ENCODE measurements at regions not wholly inside any gene's neighbourhood (a gene's known extent, or its start where the extent isn't known, plus 50 kb on each side); places are given as distances from the start of the nearest gene placed in this dataset.

DNA sequence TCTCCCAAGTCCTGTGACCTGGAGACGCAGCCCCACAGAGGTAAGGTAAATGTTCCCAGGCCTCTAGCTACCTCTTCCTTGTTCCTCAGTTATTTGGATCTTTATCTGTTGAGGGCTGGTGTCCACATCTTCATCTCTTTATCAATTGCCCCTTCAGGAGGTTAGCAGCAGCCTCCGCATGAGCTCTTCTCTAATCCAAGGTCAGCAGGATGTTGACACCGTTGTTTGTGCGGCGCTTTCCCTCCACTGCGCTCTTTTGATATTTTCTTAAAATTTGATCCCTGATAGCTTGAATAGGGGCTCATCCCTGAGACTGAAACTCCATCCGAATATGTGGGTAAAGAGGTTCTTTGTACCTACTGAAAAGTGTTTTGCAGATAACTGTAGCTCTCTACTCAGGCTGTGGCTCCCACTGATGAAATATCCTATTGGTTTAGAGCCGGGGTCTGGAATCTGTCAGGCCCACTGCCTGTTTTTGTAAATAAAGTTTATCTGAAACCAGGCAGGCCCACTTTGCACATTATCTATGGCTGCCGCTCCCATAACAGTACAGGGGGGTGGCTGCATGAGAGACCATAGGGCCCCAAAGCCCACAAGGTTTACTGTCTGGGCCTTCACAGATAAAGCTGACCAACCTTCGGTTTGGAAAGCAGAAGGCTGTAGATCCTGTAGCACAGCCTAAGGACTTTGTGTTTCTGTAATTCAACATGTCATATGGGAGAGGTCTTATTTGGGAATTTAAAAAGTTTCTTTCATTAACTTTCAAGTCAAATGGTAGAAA lies 362.6 kb downstream of the QKI start (continued):
- TF ChIP-seq, protein P1, sequence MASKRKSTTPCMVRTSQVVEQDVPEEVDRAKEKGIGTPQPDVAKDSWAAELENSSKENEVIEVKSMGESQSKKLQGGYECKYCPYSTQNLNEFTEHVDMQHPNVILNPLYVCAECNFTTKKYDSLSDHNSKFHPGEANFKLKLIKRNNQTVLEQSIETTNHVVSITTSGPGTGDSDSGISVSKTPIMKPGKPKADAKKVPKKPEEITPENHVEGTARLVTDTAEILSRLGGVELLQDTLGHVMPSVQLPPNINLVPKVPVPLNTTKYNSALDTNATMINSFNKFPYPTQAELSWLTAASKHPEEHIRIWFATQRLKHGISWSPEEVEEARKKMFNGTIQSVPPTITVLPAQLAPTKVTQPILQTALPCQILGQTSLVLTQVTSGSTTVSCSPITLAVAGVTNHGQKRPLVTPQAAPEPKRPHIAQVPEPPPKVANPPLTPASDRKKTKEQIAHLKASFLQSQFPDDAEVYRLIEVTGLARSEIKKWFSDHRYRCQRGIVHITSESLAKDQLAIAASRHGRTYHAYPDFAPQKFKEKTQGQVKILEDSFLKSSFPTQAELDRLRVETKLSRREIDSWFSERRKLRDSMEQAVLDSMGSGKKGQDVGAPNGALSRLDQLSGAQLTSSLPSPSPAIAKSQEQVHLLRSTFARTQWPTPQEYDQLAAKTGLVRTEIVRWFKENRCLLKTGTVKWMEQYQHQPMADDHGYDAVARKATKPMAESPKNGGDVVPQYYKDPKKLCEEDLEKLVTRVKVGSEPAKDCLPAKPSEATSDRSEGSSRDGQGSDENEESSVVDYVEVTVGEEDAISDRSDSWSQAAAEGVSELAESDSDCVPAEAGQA (IDR thresholded peaks at IDR 0.05; ENCODE audit: low read depth), result no peak
- TF ChIP-seq, protein P1 (CRISPR knock-in tag; IDR thresholded peaks at IDR 0.05; ENCODE audit: borderline replicate concordance), result no peak
- TF ChIP-seq MAFG (CRISPR knock-in tag; IDR thresholded peaks at IDR 0.05), result no peak

DNA sequence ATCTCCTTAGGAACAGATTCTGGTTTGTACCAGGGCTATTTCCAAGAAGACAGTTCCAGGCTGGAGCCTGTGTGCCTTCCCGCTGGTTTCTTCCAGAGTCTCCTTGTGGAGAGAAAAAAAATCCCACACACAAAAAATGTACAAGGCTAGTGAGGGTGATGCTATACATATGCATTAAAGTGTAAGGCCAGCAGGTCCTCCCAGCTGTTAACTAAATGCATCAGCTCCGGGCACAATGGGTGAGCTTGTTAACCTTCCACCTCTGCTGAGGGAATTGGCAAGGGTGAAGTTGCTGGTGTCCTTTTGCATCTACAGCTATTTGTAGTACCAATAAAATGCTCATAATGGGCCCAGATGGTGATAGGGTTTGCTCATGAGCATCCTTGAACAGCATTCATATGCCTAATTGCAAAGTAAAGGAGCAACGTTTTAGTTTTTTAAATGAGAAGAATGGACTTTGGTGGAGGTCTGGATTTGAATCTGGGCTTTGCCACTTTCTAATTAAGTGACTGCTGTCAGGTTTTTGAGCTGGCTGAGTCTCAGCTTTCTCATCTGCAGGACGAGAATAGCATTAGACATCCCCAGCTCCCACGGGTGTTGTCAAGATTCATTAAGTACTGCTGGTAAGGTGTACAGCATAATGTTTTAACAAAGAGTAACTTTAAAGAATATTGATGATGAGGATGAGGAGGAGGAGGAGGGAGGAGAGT lies 361.8 kb downstream of the QKI start:
- peaks cover 0 to 4% of the 10 kb centered on the region in 2 experiments; a peak in 2 of 5 replicates for H3K27me3 ChIP-seq (ENCODE audit: control insufficient read depth in 1 of 2, insufficient read depth in 2 of 2, low read length in 2 of 2)
- ATAC-seq, result no peak
- H3K4me2 ChIP-seq (ENCODE audit: low read depth, low read length), result no peak overlapping the region
- WGBS (ENCODE audit: low lambda C conversion rate), result 2% methylated on average over 5 of the region's 5 CpGs
- no peaks in the 10 kb centered on the region for H3K4me1 ChIP-seq (ENCODE audit: insufficient read depth, low read length)
- no peak overlapping the region for H3K4me3 ChIP-seq (replicated peaks in 1 of 3; ENCODE audit: insufficient read depth in 1 of 3, low read depth in 2 of 3, low read length in 3 of 3)
- no peak overlapping the region for H3K27ac ChIP-seq (ENCODE audit: extremely low read length, insufficient read depth, low read length)
- H3K9me3 ChIP-seq (ENCODE audit: low read length), result no peaks in the 10 kb centered on the region
- intact Hi-C loops (cut with micrococcal nuclease; ENCODE audit: unreplicated experiment), result no loop called here
- CTCF ChIA-PET (ENCODE audit: low intra/inter-chr PET ratio, low total read pairs), result no interaction called here
- in situ Hi-C loops (cut with HindIII; ENCODE audit: extremely low pct_ligation_motif_present, low pct_unique_long_range_greater_than_20kb), result no loop called here
- H3K36me3 ChIP-seq (replicated peaks in 1 of 2; ENCODE audit: control insufficient read depth in 1 of 2, insufficient read depth in 2 of 2, low read length in 2 of 2), result no peaks in the 10 kb centered on the region
- DNase-seq (ENCODE audit: low spot score), result no peak
- POLR2A ChIA-PET, result no interaction called here
- H3K9ac ChIP-seq (ENCODE audit: insufficient read depth, low read depth, low read length), result no peak overlapping the region
- BruUV-seq (replicated peaks), result no TSS peak
- no peak for FAIRE-seq
- no peaks in the 10 kb centered on the region for H4K20me1 ChIP-seq (ENCODE audit: insufficient read depth, low read length)
- no peak overlapping the region for H2AFZ ChIP-seq (ENCODE audit: low read length)
- no peaks in the 10 kb centered on the region for H3K79me2 ChIP-seq (ENCODE audit: insufficient read depth, low read length)
- TF ChIP-seq, protein P2, sequence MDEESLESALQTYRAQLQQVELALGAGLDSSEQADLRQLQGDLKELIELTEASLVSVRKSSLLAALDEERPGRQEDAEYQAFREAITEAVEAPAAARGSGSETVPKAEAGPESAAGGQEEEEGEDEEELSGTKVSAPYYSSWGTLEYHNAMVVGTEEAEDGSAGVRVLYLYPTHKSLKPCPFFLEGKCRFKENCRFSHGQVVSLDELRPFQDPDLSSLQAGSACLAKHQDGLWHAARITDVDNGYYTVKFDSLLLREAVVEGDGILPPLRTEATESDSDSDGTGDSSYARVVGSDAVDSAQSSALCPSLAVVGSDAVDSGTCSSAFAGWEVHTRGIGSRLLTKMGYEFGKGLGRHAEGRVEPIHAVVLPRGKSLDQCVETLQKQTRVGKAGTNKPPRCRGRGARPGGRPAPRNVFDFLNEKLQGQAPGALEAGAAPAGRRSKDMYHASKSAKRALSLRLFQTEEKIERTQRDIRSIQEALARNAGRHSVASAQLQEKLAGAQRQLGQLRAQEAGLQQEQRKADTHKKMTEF (CRISPR knock-in tag; IDR thresholded peaks at IDR 0.05), result no peak
- no peak for TF ChIP-seq THYN1 (CRISPR knock-in tag; IDR thresholded peaks at IDR 0.05; ENCODE audit: borderline replicate concordance, low read depth)
- no peak for TF ChIP-seq PAF1 (CRISPR knock-in tag; IDR thresholded peaks at IDR 0.05)
- no peak for TF ChIP-seq GATAD2A (CRISPR knock-in tag; IDR thresholded peaks at IDR 0.05)
- TF ChIP-seq, protein P3, sequence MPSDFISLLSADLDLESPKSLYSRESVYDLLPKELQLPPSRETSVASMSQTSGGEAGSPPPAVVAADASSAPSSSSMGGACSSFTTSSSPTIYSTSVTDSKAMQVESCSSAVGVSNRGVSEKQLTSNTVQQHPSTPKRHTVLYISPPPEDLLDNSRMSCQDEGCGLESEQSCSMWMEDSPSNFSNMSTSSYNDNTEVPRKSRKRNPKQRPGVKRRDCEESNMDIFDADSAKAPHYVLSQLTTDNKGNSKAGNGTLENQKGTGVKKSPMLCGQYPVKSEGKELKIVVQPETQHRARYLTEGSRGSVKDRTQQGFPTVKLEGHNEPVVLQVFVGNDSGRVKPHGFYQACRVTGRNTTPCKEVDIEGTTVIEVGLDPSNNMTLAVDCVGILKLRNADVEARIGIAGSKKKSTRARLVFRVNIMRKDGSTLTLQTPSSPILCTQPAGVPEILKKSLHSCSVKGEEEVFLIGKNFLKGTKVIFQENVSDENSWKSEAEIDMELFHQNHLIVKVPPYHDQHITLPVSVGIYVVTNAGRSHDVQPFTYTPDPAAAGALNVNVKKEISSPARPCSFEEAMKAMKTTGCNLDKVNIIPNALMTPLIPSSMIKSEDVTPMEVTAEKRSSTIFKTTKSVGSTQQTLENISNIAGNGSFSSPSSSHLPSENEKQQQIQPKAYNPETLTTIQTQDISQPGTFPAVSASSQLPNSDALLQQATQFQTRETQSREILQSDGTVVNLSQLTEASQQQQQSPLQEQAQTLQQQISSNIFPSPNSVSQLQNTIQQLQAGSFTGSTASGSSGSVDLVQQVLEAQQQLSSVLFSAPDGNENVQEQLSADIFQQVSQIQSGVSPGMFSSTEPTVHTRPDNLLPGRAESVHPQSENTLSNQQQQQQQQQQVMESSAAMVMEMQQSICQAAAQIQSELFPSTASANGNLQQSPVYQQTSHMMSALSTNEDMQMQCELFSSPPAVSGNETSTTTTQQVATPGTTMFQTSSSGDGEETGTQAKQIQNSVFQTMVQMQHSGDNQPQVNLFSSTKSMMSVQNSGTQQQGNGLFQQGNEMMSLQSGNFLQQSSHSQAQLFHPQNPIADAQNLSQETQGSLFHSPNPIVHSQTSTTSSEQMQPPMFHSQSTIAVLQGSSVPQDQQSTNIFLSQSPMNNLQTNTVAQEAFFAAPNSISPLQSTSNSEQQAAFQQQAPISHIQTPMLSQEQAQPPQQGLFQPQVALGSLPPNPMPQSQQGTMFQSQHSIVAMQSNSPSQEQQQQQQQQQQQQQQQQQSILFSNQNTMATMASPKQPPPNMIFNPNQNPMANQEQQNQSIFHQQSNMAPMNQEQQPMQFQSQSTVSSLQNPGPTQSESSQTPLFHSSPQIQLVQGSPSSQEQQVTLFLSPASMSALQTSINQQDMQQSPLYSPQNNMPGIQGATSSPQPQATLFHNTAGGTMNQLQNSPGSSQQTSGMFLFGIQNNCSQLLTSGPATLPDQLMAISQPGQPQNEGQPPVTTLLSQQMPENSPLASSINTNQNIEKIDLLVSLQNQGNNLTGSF (CRISPR knock-in tag; IDR thresholded peaks at IDR 0.05), result no peak
- no peak for TF ChIP-seq MTF1 (CRISPR knock-in tag; IDR thresholded peaks at IDR 0.05)

All from HepG2 (cell line).